HEK293 (cell line): ENCODE measurements at regions not wholly inside any gene's neighbourhood (a gene's known extent, or its start where the extent isn't known, plus 50 kb on each side); places are given as distances from the start of the nearest gene placed in this dataset.
"Not testable (repeated sequence)": the region's sequence is repeated elsewhere in the genome, so short reads cannot be mapped to it uniquely, and the experiment has no call there.

Experiments used
- CTCF ChIA-PET: fragments of 350-600 bp; formaldehyde crosslinking; extraction: SDS; loops from one replicate; lab custom pipeline; 2021; ENCODE audit warnings: antibody characterized with exemption; lab: Yijun Ruan, JAX
- POLR2A ChIA-PET: fragments of 300-600 bp; formaldehyde crosslinking; extraction: SDS; loops from one replicate; lab custom pipeline; 2020; ENCODE audit warnings: antibody characterized with exemption, inconsistent platforms; lab: Yijun Ruan, JAX
- H3K27ac ChIP-seq: fragments of 200-500 bp; sonication (Bioruptor generic); 2 replicates; pipeline ENCODE4 v1.5.1; 2014; ENCODE audit warnings: low read depth, low read length, control low read depth, inconsistent platforms; ENCODE audit errors: extremely low read depth
- H3K36me3 ChIP-seq, 2 experiments: fragments of 200-500 bp in 1 of 2; sonication (Bioruptor generic) in 1 of 2; 1 replicate in 1 of 2; 2 replicates in 1 of 2; pipeline ENCODE4 v1.5.1; 2014 to 2017; ENCODE audit warnings: inconsistent platforms in 2 of 2, low read length in 2 of 2; ENCODE audit not compliant: control insufficient read depth in 2 of 2, insufficient read depth in 1 of 2
- H3K4me1 ChIP-seq: fragments of 200-500 bp; sonication (Bioruptor generic); 2 replicates; pipeline ENCODE4 v1.5.1; 2014; ENCODE audit warnings: mild to moderate bottlenecking, low read length, inconsistent platforms; ENCODE audit not compliant: control insufficient read depth, insufficient read depth
- H3K4me3 ChIP-seq: 2 replicates; pipeline ENCODE4 v1.5.1; 2011; ENCODE audit warnings: low read depth, mild to moderate bottlenecking, control low read depth, low read length, moderate library complexity
- H3K9me3 ChIP-seq: fragments of 200-500 bp; sonication (Bioruptor generic); 2 replicates; pipeline ENCODE4 v1.5.1; 2014; ENCODE audit warnings: low read depth, low read length, inconsistent platforms; ENCODE audit not compliant: control insufficient read depth, insufficient read depth
- OVOL3 ChIP-seq: fragments of 450-650 bp; formaldehyde crosslinking; IDR thresholded peaks from 2 replicates; pipeline ENCODE4 v1.5.1; 2016; ENCODE audit warnings: missing biosample characterization, missing genetic modification characterization
- SCRT2 ChIP-seq: fragments of 450-650 bp; formaldehyde crosslinking; IDR thresholded peaks from 2 replicates; pipeline ENCODE4 v1.5.1; 2016; ENCODE audit warnings: missing biosample characterization, missing genetic modification characterization
- SP7 ChIP-seq: fragments of 450-650 bp; formaldehyde crosslinking; IDR thresholded peaks from 2 replicates; pipeline ENCODE4 v1.5.1; 2016; ENCODE audit warnings: missing biosample characterization, missing genetic modification characterization
- TCF7L2 ChIP-seq: IDR thresholded peaks from 2 replicates; pipeline ENCODE4 v1.6.1; 2011; ENCODE audit warnings: low read depth, mild to moderate bottlenecking, inconsistent platforms, low read length, moderate library complexity, borderline replicate concordance
- YY2 ChIP-seq: fragments of 450-650 bp; formaldehyde crosslinking; IDR thresholded peaks from 2 replicates; pipeline ENCODE4 v1.5.1; 2016; ENCODE audit warnings: missing biosample characterization, missing genetic modification characterization
- ZBTB17 ChIP-seq: fragments of 450-650 bp; formaldehyde crosslinking; IDR thresholded peaks from 2 replicates; pipeline ENCODE4 v1.5.1; 2016; ENCODE audit warnings: missing biosample characterization, missing genetic modification characterization
- ZNF114 ChIP-seq: fragments of 450-650 bp; formaldehyde crosslinking; IDR thresholded peaks from 2 replicates; pipeline ENCODE4 v1.5.0; 2017; ENCODE audit warnings: missing biosample characterization, missing genetic modification characterization
- ZNF157 ChIP-seq: fragments of 450-650 bp; formaldehyde crosslinking; IDR thresholded peaks from 2 replicates; pipeline ENCODE4 v1.5.1; 2016; ENCODE audit warnings: missing biosample characterization, missing genetic modification characterization
- ZNF302 ChIP-seq: fragments of 450-650 bp; formaldehyde crosslinking; IDR thresholded peaks from 2 replicates; pipeline ENCODE4 v1.5.1; 2016; ENCODE audit warnings: missing biosample characterization, missing genetic modification characterization, low read depth
- ZNF354C ChIP-seq: fragments of 450-650 bp; formaldehyde crosslinking; IDR thresholded peaks from 2 replicates; pipeline ENCODE4 v1.5.1; 2016; ENCODE audit warnings: missing biosample characterization, missing genetic modification characterization, low read depth, borderline replicate concordance
- ZNF366 ChIP-seq: fragments of 450-650 bp; formaldehyde crosslinking; conservative IDR thresholded peaks from 2 replicates; pipeline ENCODE4 v1.5.1; 2016; ENCODE audit warnings: missing biosample characterization, missing genetic modification characterization
- ZNF404 ChIP-seq: fragments of 450-650 bp; formaldehyde crosslinking; IDR thresholded peaks from 2 replicates; pipeline ENCODE4 v1.5.1; 2017; ENCODE audit warnings: missing biosample characterization, missing genetic modification characterization
- ZNF426 ChIP-seq: fragments of 450-650 bp; formaldehyde crosslinking; IDR thresholded peaks from 2 replicates; pipeline ENCODE4 v1.5.1; 2017; ENCODE audit warnings: missing biosample characterization, missing genetic modification characterization, mild to moderate bottlenecking, inconsistent platforms, moderate library complexity
- ZNF596 ChIP-seq: fragments of 450-650 bp; IDR thresholded peaks from 2 replicates; pipeline ENCODE4 v1.5.0; 2018; ENCODE audit warnings: missing biosample characterization, mild to moderate bottlenecking, missing genetic modification characterization, moderate library complexity
- ZNF610 ChIP-seq: fragments of 450-650 bp; formaldehyde crosslinking; IDR thresholded peaks from 2 replicates; pipeline ENCODE4 v1.5.1; 2016; ENCODE audit warnings: missing biosample characterization, missing genetic modification characterization, borderline replicate concordance
- ZNF626 ChIP-seq: fragments of 450-650 bp; sonication (Bioruptor Pico); formaldehyde crosslinking; IDR thresholded peaks from 2 replicates; pipeline ENCODE4 v1.5.1; 2018; ENCODE audit warnings: missing biosample characterization, missing genetic modification characterization, inconsistent platforms
- ZNF629 ChIP-seq: fragments of 450-650 bp; formaldehyde crosslinking; IDR thresholded peaks from 2 replicates; pipeline ENCODE4 v1.5.1; 2017; ENCODE audit warnings: missing biosample characterization, missing genetic modification characterization
- ZNF654 ChIP-seq: fragments of 450-650 bp; formaldehyde crosslinking; IDR thresholded peaks from 2 replicates; pipeline ENCODE4 v1.5.1; 2016; ENCODE audit warnings: low read depth, missing biosample characterization, missing genetic modification characterization
- ZNF670 ChIP-seq: fragments of 450-650 bp; formaldehyde crosslinking; IDR thresholded peaks from 2 replicates; pipeline ENCODE4 v1.5.1; 2016; ENCODE audit warnings: missing biosample characterization, missing genetic modification characterization, low read depth
- ZSCAN30 ChIP-seq: fragments of 450-650 bp; IDR thresholded peaks from 2 replicates; pipeline ENCODE4 v1.5.1; 2018; ENCODE audit warnings: missing biosample characterization, mild to moderate bottlenecking, missing genetic modification characterization, moderate library complexity
- TF ChIP-seq, protein P1 (sequence below): fragments of 450-650 bp; formaldehyde crosslinking; IDR thresholded peaks from 2 replicates; pipeline ENCODE4 v1.5.1; 2016; ENCODE audit warnings: missing biosample characterization, missing genetic modification characterization
- TF ChIP-seq, protein P2 (sequence below): fragments of 450-650 bp; formaldehyde crosslinking; IDR thresholded peaks from 2 replicates; pipeline ENCODE4 v1.5.1; 2017; ENCODE audit warnings: missing biosample characterization, missing genetic modification characterization

DNA sequence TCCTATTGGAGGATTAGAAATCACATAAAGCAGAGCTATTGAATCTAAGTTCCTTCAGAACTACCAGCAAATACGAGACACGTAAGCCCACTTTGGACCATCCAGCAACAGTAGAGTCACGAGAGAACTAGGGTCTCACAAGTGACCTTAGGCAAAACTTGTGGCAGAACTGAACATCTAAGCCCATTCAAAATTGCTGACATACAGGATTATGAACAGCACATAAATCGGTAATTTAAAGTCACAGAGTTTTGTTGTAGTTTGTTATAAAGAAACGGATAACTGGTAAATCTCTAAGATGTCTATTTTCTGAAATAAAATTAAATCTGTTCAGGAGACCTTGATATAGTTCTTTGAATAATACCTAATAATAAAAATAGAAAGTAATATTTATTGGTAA, 1366.0 kb downstream of the NCAM2 start:
- ChIA-PET CTCF (no interaction called here), POLR2A (interaction anchor here (0.6 kb wide), 1 partner anchor 38 kb away, joined by 3 read pairs; no protein-coding TSS in a partner anchor)
- H3K9me3 ChIP-seq, result no peaks in the 10 kb centered on the region; the same call in 1 of the 2 replicates
- TF ChIP-seq ZNF354C (tag by site-specific recombination), result no peak
- no peak for TF ChIP-seq ZNF366 (tag by site-specific recombination)
- no peak overlapping the region for H3K27ac ChIP-seq
- no peaks in the 10 kb centered on the region for H3K4me1 ChIP-seq
- H3K4me3 ChIP-seq, result no peak overlapping the region
- H3K36me3 ChIP-seq, result no peaks in the 10 kb centered on the region

DNA sequence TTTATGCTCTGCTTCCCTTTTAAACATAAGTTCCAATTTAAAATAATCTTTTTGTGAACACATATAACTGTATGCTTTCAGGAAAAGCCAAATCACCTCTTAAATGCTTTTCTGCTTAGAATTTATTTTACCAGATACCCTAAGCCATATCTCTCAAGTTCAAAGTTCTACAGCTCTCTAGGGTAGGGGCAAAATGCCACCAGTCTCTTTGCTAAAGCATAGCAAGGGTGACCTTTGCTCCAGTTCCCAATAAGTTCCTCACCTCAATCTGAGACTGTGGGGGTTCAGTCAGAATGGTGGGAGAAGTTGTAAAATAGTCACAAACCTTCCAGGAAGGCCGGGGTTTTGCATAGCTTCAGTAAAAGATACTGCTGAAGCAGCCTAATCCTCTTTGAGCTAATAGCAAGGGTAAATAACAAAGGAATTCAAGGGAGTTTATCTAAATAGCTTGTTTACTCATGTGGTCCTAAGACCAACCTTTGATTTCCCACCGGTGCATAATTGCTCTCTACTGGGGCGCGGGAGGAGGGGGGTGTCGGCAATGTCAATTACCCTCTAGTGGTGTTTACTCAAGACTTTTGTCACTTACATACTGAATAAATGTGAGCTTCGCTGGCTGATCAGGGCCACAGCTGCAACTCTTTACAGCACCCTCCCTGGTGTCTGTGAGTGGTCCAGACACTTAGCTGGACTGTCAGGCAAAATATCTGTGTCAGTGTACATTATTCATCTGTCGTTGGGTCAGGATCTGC, 1376.2 kb downstream of the NCAM2 start:
- Histone ChIP-seq H3K4me3 (no peak overlapping the region), H3K4me1 (no peaks in the 10 kb centered on the region), H3K27ac (no peak overlapping the region), H3K36me3 (no peaks in the 10 kb centered on the region), H3K9me3 (no peaks in the 10 kb centered on the region)
- POLR2A ChIA-PET, result no interaction called here
- CTCF ChIA-PET, result no interaction called here
- TF ChIP-seq SCRT2 (tag by site-specific recombination) (no peak), ZNF654 (tag by site-specific recombination) (no peak), YY2 (tag by site-specific recombination) (no peak), OVOL3 (tag by site-specific recombination) (no peak)
- TF ChIP-seq, protein P1, sequence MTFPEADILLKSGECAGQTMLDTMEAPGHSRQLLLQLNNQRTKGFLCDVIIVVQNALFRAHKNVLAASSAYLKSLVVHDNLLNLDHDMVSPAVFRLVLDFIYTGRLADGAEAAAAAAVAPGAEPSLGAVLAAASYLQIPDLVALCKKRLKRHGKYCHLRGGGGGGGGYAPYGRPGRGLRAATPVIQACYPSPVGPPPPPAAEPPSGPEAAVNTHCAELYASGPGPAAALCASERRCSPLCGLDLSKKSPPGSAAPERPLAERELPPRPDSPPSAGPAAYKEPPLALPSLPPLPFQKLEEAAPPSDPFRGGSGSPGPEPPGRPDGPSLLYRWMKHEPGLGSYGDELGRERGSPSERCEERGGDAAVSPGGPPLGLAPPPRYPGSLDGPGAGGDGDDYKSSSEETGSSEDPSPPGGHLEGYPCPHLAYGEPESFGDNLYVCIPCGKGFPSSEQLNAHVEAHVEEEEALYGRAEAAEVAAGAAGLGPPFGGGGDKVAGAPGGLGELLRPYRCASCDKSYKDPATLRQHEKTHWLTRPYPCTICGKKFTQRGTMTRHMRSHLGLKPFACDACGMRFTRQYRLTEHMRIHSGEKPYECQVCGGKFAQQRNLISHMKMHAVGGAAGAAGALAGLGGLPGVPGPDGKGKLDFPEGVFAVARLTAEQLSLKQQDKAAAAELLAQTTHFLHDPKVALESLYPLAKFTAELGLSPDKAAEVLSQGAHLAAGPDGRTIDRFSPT (tag by site-specific recombination), result no peak

DNA sequence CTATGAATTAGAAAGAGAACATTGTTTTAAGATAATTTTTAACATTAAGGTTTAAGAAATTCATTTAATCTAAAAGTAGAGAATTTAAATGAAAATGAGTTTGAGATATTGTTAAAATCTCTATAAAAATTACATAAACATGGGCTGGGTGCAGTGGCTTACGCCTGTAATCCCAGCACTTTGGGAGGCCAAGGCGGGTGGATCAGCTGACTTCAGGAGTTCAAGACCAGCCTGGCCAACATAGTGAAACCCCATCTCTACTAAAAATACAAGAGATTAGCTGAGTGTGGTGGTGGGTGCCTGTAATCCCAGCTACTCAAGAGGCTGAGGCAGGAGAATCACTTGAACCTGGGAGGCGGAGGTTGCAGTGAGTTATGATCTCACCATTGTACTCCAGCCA, 1379.6 kb downstream of the NCAM2 start:
- H3K4me3 ChIP-seq, H3K36me3 ChIP-seq, POLR2A ChIA-PET, H3K4me1 ChIP-seq, H3K27ac ChIP-seq, H3K9me3 ChIP-seq, CTCF ChIA-PET: not testable (repeated sequence)

DNA sequence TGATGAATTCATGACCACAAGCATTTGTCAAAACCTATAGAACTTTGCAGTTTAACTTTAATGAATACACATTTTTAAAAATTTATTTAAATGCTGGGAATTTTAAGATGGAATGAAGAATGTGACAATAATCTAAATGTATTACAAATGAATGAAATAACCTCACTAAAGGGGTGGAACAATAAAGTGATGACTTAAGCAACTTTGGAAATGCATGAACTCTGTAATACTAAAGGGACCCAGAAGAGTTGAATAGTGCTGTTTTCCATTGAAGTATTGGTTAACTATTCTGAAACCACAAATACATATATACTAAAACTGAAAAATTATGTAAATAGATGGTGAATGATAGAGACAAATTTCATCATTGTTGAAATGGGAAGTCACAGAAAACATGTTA, 1395.1 kb downstream of the NCAM2 start:
- Histone ChIP-seq H3K4me1 (no peaks in the 10 kb centered on the region), H3K4me3 (no peak overlapping the region), H3K36me3 (no peaks in the 10 kb centered on the region), H3K27ac (no peak overlapping the region), H3K9me3 (peaks cover 2% of the 10 kb centered on the region; the same call in 1 of the 2 replicates)
- POLR2A ChIA-PET, result no interaction called here
- TF ChIP-seq ZNF404 (tag by site-specific recombination), result no peak
- TF ChIP-seq ZSCAN30 (tag by site-specific recombination), result no peak
- no peak for TF ChIP-seq ZNF426 (tag by site-specific recombination)
- CTCF ChIA-PET, result no interaction called here

DNA sequence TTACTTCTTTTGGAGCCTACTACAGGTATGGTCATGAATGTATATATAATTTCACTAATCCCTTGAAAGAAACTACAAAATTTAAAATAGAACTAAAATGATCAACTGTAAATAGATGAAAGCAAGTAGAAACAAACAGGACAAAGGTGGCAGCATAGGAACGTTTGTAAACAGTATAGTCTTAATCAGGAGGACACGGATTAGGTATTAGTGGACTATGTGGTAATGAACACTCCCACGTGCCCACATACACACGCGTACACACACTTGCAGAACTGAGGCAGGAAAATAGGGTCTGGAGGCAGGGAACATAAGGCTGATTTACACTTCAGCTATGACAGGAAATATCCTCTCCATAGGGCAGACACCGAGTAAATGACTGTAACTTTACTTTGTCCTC, 1397.8 kb downstream of the NCAM2 start:
- no peak overlapping the region for H3K4me3 ChIP-seq
- H3K4me1 ChIP-seq, result no peaks in the 10 kb centered on the region
- H3K9me3 ChIP-seq, result peaks cover 2% of the 10 kb centered on the region; the same call in 1 of the 2 replicates
- H3K27ac ChIP-seq, result no peak overlapping the region
- POLR2A ChIA-PET, result no interaction called here
- CTCF ChIA-PET, result no interaction called here
- H3K36me3 ChIP-seq, result no peaks in the 10 kb centered on the region
- TF ChIP-seq ZNF596 (tag by site-specific recombination) (no peak), ZNF114 (tag by site-specific recombination) (no peak), TCF7L2 (no peak), ZNF157 (no peak), ZNF629 (no peak), ZNF626 (tag by site-specific recombination) (no peak), SP7 (tag by site-specific recombination) (no peak), ZNF610 (tag by site-specific recombination) (no peak), ZNF670 (tag by site-specific recombination) (no peak), ZBTB17 (tag by site-specific recombination) (no peak), ZNF302 (tag by site-specific recombination) (no peak)
- TF ChIP-seq, protein P2, sequence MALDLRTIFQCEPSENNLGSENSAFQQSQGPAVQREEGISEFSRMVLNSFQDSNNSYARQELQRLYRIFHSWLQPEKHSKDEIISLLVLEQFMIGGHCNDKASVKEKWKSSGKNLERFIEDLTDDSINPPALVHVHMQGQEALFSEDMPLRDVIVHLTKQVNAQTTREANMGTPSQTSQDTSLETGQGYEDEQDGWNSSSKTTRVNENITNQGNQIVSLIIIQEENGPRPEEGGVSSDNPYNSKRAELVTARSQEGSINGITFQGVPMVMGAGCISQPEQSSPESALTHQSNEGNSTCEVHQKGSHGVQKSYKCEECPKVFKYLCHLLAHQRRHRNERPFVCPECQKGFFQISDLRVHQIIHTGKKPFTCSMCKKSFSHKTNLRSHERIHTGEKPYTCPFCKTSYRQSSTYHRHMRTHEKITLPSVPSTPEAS, result no peak
